ENCODE measurements at regions not wholly inside any gene's neighbourhood (a gene's known extent, or its start where the extent isn't known, plus 50 kb on each side); places are given as distances from the start of the nearest gene placed in this dataset.

- TF ChIP-seq, protein P1, sequence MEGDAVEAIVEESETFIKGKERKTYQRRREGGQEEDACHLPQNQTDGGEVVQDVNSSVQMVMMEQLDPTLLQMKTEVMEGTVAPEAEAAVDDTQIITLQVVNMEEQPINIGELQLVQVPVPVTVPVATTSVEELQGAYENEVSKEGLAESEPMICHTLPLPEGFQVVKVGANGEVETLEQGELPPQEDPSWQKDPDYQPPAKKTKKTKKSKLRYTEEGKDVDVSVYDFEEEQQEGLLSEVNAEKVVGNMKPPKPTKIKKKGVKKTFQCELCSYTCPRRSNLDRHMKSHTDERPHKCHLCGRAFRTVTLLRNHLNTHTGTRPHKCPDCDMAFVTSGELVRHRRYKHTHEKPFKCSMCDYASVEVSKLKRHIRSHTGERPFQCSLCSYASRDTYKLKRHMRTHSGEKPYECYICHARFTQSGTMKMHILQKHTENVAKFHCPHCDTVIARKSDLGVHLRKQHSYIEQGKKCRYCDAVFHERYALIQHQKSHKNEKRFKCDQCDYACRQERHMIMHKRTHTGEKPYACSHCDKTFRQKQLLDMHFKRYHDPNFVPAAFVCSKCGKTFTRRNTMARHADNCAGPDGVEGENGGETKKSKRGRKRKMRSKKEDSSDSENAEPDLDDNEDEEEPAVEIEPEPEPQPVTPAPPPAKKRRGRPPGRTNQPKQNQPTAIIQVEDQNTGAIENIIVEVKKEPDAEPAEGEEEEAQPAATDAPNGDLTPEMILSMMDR (IDR thresholded peaks at IDR 0.05): no peak
- TF ChIP-seq POLR2A (IDR thresholded peaks at IDR 0.05): no peak
Observed at GRCh38 chr13:37195621-37196020, 90.2 kb upstream of the CSNK1A1L start.
